GM19324 (cell line): ENCODE measurements at regions not wholly inside any gene's neighbourhood (a gene's known extent, or its start where the extent isn't known, plus 50 kb on each side); places are given as distances from the start of the nearest gene placed in this dataset.

Experiments used
- ATAC-seq: cut with Tn5 transposase; IDR thresholded peaks from one replicate; pipeline ENCODE4 v1.9.1; 2021; ENCODE audit warnings: mild to moderate bottlenecking, moderate library complexity; ENCODE audit not compliant: unreplicated experiment, low FRiP score

DNA sequence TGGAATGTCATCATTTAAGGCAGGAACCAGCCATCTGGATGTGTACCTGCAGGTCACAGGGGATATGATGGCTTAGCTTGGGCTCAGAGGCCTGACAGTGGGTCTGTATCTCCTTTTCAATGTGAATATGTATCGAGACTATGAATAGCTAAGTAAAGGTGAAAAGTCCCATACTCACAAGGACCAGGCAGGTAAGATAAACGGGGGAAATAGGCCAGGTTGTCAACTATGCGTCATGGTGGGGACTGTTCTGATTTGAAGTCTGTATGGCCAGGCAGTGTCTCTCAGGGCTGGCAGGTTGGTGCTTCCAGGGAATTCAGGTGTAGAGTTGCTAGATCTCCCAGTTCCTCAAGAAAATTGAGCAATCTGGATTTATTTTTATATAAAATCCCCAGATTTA, 987.9 kb upstream of the WWC1 start:
- no peak for ATAC-seq

- ATAC-seq, result no peak
Observed at GRCh38 chr5:167304834-167305469, 986.5 kb upstream of the WWC1 start.

DNA sequence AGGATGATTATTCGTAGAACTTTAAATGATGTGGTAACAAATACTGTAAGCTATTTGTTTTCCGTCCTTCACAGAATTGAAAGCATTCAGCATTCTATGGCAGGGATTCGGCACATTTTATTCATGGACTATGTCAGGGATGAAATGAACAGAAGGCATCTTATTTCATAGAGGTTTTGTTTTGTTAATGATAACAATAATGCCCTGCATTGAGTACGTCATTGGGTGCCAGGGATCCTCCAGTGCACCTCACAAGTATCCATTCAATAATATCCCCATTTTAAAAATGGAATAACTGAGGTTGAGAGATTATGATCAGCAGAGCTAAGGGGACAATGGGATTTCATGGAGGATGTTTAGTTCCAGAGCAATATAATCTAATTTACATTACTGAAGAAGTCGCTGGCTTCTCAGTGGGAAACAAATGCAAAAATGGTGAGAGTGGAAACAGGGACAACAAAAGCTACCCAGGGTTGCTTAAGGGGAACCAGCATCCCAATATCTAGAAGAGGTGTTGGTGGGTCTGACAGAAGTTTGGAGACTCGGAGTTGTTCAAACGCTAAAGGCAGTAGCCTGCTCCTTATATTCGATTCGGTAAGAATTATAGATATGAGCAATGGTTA, 985.7 kb upstream of the WWC1 start:
- ATAC-seq, result no peak

DNA sequence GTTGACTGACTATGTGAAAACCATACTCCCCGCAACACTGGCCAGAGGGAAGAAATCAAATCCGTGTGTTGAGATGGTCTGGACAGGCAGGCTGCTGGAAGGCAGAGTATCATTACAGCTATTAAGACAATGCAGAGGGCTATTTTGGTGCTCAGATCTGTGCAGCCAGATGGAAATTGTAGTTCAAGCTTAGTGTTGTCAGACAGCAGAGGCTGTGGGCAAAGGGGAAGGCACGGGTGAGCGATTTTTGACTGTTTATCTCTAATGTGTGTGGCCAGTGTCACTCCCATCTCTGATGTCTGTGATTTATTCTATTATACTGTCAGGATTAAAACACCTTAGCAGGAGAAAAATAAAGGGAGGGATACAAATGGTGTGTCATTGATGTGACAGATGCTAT, 984.4 kb upstream of the WWC1 start:
- ATAC-seq, result no peak

DNA sequence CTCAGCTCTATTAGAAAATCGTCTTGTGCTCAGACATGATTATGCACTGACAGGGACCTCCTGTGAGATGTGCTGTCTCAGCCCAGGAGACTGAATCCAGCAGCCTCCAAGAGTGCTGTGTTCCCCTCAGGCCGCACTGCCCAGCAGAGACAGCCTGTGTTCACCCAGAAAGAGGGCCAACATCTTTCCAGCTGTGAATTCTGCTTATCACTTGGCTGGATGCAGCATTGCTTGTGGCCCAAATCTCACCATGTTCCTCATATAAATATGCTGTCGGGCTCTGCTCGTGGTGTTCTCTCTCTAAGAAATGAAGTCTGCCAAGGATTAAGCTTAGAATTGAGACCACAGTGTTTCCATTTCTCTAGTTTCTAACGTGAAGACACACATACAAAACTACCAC, 983.0 kb upstream of the WWC1 start:
- no peak for ATAC-seq

DNA sequence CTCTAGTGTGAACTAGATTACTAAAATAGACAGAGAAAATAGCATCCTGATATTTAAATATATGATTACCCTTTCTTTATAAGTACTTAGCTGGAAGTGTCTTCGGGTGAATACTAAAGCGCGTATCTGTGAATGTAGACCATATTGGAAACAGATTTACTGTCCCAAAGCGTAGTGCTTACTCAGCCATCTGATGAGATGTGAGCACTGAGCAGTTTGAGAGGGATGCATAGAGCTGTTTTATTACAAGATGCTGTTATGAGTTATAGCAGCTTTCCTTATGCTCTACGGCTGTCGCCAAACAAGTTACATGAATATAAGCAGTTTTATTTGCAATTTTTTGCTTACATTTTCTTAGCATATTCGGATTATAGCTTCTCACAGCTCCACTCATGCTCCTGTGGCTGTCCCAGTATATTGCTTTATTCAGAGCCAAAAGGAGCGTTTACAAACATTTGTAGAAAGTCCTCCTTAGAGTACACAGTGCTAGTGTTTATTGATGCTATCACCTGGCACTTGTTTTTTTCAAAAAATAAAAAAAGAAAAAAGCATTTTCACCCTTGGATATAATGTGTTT, 981.4 kb upstream of the WWC1 start:
- ATAC-seq, result no peak

GRCh38 chr5:167311340-167311739, 980.1 kb upstream of the WWC1 start:
- no peak for ATAC-seq

DNA sequence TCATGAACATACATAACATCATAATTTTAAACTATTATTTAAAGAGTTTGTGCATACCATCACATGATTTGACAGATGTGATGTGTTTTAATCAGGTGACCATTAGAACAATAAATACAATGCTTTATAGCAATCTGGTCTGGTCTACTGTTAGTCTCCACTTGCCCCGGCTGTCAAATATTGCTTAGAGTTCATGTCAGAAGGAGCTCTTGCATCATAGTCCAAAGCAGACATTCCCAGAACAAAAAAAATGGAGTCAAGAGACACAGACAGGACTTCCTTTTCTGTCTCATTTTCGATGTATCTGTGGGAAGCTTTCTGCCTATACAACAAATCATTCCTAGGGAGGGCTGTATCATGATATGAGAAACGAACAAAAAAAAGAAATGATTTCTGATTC, 979.2 kb upstream of the WWC1 start:
- ATAC-seq, result no peak

- no peak for ATAC-seq
Observed at GRCh38 chr5:167315762-167316161, 975.7 kb upstream of the WWC1 start.

- ATAC-seq, result no peak
Observed at GRCh38 chr5:167317884-167318283, 973.6 kb upstream of the WWC1 start.

DNA sequence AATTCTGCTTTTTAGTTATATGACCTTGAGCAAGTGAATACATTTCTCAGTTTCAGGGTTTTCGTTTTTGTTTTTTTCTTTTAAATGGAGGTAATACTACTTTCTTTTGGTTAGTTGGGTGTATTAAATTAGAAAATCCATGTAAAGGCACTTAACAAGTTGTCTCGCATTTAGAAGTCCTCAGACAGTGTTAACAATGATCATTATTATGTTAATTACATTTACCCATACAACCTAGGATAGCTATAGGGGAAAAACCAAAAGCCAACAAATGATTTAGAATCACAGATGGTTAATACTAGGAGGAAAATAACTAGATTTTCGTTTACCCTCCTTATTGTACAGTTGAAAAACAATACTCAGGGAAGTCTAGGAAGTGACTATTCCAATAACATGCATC, 972.2 kb upstream of the WWC1 start:
- ATAC-seq, result no peak

DNA sequence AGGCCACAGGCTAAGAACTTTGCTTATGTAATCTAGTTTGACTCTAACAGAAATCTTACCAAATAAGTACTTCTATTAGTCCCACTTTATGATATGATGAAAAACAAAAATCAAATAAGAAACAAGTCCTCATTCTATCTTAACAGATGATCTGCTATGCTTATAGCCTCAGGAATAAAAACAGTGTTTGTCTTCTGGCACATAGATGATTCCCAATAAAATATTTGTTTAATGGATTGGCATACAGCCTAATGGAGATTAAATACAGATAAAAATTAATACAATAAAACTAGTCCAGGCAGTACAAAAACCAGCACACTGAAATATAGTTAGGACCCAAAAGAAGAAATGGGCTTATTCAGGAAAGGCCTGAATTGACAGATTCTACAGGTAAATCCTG, 971.4 kb upstream of the WWC1 start:
- no peak for ATAC-seq

GRCh38 chr5:167332309-167332708, 959.1 kb upstream of the WWC1 start:
- no peak for ATAC-seq

GRCh38 chr5:167336161-167336560, 955.3 kb upstream of the WWC1 start:
- ATAC-seq, result no peak

DNA sequence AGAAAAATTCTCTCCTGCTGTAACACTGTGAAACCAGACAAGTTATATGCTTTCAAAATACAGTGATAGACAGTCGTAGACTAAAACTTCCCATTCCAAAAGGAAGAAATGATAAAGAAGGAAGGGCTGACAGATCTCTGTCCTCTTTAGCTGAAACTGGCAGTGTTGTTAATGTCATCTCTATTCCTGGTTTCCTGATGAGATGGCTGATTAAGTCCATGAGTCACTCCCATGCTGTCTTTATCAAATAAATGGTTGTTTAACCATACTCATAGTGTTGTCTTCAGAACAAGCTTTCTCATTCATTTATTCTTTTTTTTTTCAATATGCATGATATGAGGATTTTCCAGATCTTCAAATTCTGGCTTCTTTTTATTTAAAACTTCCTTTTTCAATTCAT, 952.2 kb upstream of the WWC1 start:
- no peak for ATAC-seq

- ATAC-seq, result no peak
Observed at GRCh38 chr5:167346461-167346860, 945.0 kb upstream of the WWC1 start.

GRCh38 chr5:167348251-167348926, 943.1 kb upstream of the WWC1 start:
- ATAC-seq, result no peak

GRCh38 chr5:167348980-167349379, 942.5 kb upstream of the WWC1 start:
- no peak for ATAC-seq

DNA sequence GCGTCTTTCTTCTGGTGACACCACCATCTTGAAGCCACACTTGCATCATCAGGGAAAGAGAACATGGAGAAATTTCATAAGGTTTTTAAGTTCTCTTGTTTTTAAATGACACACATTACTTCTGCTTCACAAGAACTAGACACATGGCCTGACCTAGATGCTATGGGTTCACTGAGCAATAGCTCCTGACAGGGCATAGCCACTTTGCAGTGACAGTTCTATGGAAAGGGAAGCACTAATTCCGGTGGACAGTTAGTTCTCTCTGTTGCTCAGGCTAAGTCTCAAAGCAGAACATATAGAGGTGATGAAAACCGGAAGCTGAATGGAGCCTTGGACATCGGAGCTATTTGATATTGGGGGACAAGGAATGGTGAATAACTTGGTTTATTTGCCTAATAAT, 940.1 kb upstream of the WWC1 start:
- no peak for ATAC-seq

DNA sequence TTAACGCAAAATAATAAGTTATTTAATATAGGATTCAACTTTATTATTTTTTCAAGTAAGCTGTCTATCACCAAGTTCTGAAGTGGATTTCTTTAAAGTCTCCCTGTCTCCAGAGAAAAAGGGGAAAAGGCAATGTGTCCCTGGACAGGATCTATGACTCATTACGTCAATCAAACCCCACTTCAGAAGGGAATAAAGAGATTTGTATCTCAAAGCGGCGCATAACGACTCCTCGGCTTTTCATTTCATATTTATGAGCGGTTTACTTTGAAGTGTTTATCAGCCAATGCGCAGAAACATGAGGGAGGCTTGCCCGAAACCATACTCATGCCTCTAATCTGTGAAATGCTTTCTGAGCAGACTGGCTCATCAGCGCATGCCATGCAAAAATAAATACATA, 938.6 kb upstream of the WWC1 start:
- ATAC-seq, result no peak

GRCh38 chr5:167355346-167355745, 936.1 kb upstream of the WWC1 start:
- no peak for ATAC-seq

- no peak for ATAC-seq
Observed at GRCh38 chr5:167356374-167356773, 935.1 kb upstream of the WWC1 start.
